ENCODE measurements at regions not wholly inside any gene's neighbourhood (a gene's known extent, or its start where the extent isn't known, plus 50 kb on each side); places are given as distances from the start of the nearest gene placed in this dataset.

DNA sequence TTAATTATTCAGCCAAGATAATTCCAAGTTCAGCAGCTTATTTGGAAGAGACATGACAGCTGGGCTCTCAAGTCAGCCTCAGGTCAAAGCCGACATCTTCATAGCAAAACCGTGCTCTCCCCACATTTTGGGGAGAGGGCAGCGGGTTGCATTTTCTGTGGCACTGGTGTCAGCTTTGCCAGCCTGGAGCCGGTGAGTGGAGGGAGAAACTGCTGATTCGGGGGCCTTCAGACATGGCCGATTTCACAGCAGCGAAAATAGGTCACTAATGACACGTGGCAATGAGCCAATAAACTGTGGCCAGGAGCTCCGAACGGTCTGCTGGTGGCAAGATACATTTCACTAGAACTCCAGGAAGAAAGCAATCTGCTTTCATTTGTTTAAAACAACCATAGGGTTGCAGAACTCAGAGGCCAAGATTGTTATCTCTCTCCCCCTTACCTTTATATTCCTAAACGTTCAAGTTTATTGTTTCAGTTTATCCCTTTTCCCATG, 173.2 kb downstream of the CAND1 start:
- Histone ChIP-seq H3K79me2 (ENCODE audit: control insufficient read depth, insufficient read depth, low read length) (no peaks in the 10 kb centered on the region), H2AK5ac (ENCODE audit: low read length) (no peak overlapping the region), H3K27me3 (ENCODE audit: insufficient read depth, low read length, poor library complexity) (no peaks in the 10 kb centered on the region), H3K4me1 (ENCODE audit: control insufficient read depth, low read depth, low read length) (peaks cover 3% of the 10 kb centered on the region), H3K36me3 (ENCODE audit: control insufficient read depth, insufficient read depth, low read length) (no peaks in the 10 kb centered on the region), H2BK5ac (ENCODE audit: low read length) (no peak overlapping the region), H3K79me1 (ENCODE audit: low read length) (no peaks in the 10 kb centered on the region), H3K4me3 (ENCODE audit: low read length) (no peak overlapping the region), H3K4me2 (ENCODE audit: low read length) (no peak overlapping the region), H3K23ac (ENCODE audit: low read length) (no peak overlapping the region), H3K9ac (ENCODE audit: low read length) (no peak overlapping the region), H2BK15ac (replicated peaks; ENCODE audit: low read depth) (no peak overlapping the region), H3K18ac (ENCODE audit: low read length) (no peak overlapping the region), H3K56ac (ENCODE audit: low read length) (peak overlapping the region; percentile 26), H3K27ac (ENCODE audit: low read depth, low read length) (no peak overlapping the region), H2BK120ac (ENCODE audit: low read depth, low read length) (no peak overlapping the region), H4K8ac (ENCODE audit: low read depth, low read length) (no peak overlapping the region), H4K5ac (ENCODE audit: low read length) (no peak overlapping the region), H3K4ac (ENCODE audit: low read depth, low read length) (no peak overlapping the region)
- WGBS (ENCODE audit: extremely low coverage, insufficient coverage, low lambda C conversion rate) = no CpG with 5 or more reads among the region's 11 CpGs
- no peak for DNase-seq

DNA sequence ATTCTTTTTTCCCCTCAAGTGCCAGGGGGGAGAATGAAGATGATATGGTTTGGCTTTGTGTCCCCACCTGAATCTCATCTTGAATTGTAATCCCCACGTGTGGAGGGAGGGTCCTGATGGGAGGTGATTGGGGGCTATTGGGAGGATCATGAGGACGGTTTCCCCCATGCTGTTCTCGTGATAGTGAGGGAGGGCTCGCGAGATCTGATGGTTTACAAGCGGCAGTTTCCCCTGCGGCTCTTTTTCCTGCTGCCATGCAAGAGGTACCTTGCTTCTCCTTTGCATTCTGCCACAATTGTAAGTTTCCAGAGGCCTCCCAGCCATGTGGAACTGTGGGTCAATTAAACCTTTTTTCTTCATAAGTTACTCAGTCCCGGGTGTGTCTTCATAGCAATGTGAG, 173.7 kb downstream of the CAND1 start:
- H4K5ac ChIP-seq (ENCODE audit: low read length) = no peak overlapping the region

DNA sequence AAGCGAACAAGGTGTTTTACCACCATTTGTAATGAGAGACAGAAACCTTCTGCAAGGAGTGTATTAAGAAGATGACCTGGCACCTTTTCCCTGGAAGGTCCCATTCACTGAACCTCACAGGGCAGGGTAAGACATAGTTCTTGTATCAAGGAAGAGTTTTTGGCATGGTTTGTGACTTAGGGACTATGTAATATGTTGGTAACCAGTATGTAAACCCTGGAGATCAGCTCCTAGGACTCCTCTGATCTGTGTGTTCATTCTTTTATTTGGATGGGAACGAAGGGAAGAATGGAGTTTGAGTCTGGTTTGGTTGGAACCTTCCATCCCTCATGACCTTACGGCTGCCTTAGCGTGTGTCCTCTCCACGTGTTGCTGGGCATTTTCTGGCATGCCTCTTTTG, 175.4 kb downstream of the CAND1 start:
- DNase-seq = no peak
- no peak overlapping the region for H3K4me2 ChIP-seq (ENCODE audit: low read length)
- no peak overlapping the region for H3K23ac ChIP-seq (ENCODE audit: low read length)
- H2BK120ac ChIP-seq (ENCODE audit: low read depth, low read length) = no peak overlapping the region
- no peak overlapping the region for H3K4ac ChIP-seq (ENCODE audit: low read depth, low read length)
- no peak overlapping the region for H4K8ac ChIP-seq (ENCODE audit: low read depth, low read length)
- H3K27ac ChIP-seq (ENCODE audit: low read depth, low read length) = no peak overlapping the region
- peaks cover 3% of the 10 kb centered on the region for H3K4me1 ChIP-seq (ENCODE audit: control insufficient read depth, low read depth, low read length)
- no peaks in the 10 kb centered on the region for H3K27me3 ChIP-seq (ENCODE audit: insufficient read depth, low read length, poor library complexity)
- H2AK5ac ChIP-seq (ENCODE audit: low read length) = no peak overlapping the region
- H3K79me1 ChIP-seq (ENCODE audit: low read length) = no peaks in the 10 kb centered on the region
- no peaks in the 10 kb centered on the region for H3K36me3 ChIP-seq (ENCODE audit: control insufficient read depth, insufficient read depth, low read length)
- H3K79me2 ChIP-seq (ENCODE audit: control insufficient read depth, insufficient read depth, low read length) = no peaks in the 10 kb centered on the region
- H2BK5ac ChIP-seq (ENCODE audit: low read length) = no peak overlapping the region
- no peak overlapping the region for H3K18ac ChIP-seq (ENCODE audit: low read length)
- no peak overlapping the region for H3K4me3 ChIP-seq (ENCODE audit: low read length)
- WGBS (ENCODE audit: extremely low coverage, insufficient coverage, low lambda C conversion rate) = no CpG with 5 or more reads among the region's 5 CpGs
- H3K9ac ChIP-seq (ENCODE audit: low read length) = no peak overlapping the region
- no peak overlapping the region for H3K56ac ChIP-seq (ENCODE audit: low read length)
- H2BK15ac ChIP-seq (replicated peaks; ENCODE audit: low read depth) = no peak overlapping the region
- no peak overlapping the region for H4K5ac ChIP-seq (ENCODE audit: low read length)

More for the DNA sequence above, 173.7 kb downstream of the CAND1 start:
- Histone ChIP-seq H3K27ac (ENCODE audit: low read depth, low read length) (no peak overlapping the region), H3K79me2 (ENCODE audit: control insufficient read depth, insufficient read depth, low read length) (no peaks in the 10 kb centered on the region), H3K4me1 (ENCODE audit: control insufficient read depth, low read depth, low read length) (peaks cover 3% of the 10 kb centered on the region), H2BK5ac (ENCODE audit: low read length) (no peak overlapping the region), H3K79me1 (ENCODE audit: low read length) (no peaks in the 10 kb centered on the region), H3K9ac (ENCODE audit: low read length) (no peak overlapping the region), H2AK5ac (ENCODE audit: low read length) (no peak overlapping the region), H3K56ac (ENCODE audit: low read length) (no peak overlapping the region), H3K4ac (ENCODE audit: low read depth, low read length) (no peak overlapping the region), H2BK120ac (ENCODE audit: low read depth, low read length) (no peak overlapping the region), H2BK15ac (replicated peaks; ENCODE audit: low read depth) (no peak overlapping the region), H3K4me3 (ENCODE audit: low read length) (no peak overlapping the region), H3K18ac (ENCODE audit: low read length) (no peak overlapping the region), H3K27me3 (ENCODE audit: insufficient read depth, low read length, poor library complexity) (no peaks in the 10 kb centered on the region), H3K4me2 (ENCODE audit: low read length) (no peak overlapping the region), H3K36me3 (ENCODE audit: control insufficient read depth, insufficient read depth, low read length) (no peaks in the 10 kb centered on the region), H3K23ac (ENCODE audit: low read length) (no peak overlapping the region), H4K8ac (ENCODE audit: low read depth, low read length) (no peak overlapping the region)
- no CpG with 5 or more reads among the region's 8 CpGs for WGBS (ENCODE audit: extremely low coverage, insufficient coverage, low lambda C conversion rate)
- no peak for DNase-seq

- no peaks in the 10 kb centered on the region for H3K79me2 ChIP-seq (ENCODE audit: control insufficient read depth, insufficient read depth, low read length)
- H3K36me3 ChIP-seq (ENCODE audit: control insufficient read depth, insufficient read depth, low read length) = no peaks in the 10 kb centered on the region
- no peak overlapping the region for H3K9ac ChIP-seq (ENCODE audit: low read length)
- no peak overlapping the region for H3K23ac ChIP-seq (ENCODE audit: low read length)
- H3K18ac ChIP-seq (ENCODE audit: low read length) = no peak overlapping the region
- H3K4me1 ChIP-seq (ENCODE audit: control insufficient read depth, low read depth, low read length) = peaks cover 3% of the 10 kb centered on the region
- H3K56ac ChIP-seq (ENCODE audit: low read length) = no peak overlapping the region
- no peak overlapping the region for H2BK5ac ChIP-seq (ENCODE audit: low read length)
- no peak overlapping the region for H2BK120ac ChIP-seq (ENCODE audit: low read depth, low read length)
- H4K8ac ChIP-seq (ENCODE audit: low read depth, low read length) = no peak overlapping the region
- no peak overlapping the region for H2AK5ac ChIP-seq (ENCODE audit: low read length)
- no peaks in the 10 kb centered on the region for H3K79me1 ChIP-seq (ENCODE audit: low read length)
- H3K27ac ChIP-seq (ENCODE audit: low read depth, low read length) = no peak overlapping the region
- no peak overlapping the region for H3K4ac ChIP-seq (ENCODE audit: low read depth, low read length)
- no peak overlapping the region for H4K5ac ChIP-seq (ENCODE audit: low read length)
- no peak overlapping the region for H3K4me3 ChIP-seq (ENCODE audit: low read length)
- no peaks in the 10 kb centered on the region for H3K27me3 ChIP-seq (ENCODE audit: insufficient read depth, low read length, poor library complexity)
- H2BK15ac ChIP-seq (replicated peaks; ENCODE audit: low read depth) = no peak overlapping the region
- no peak overlapping the region for H3K4me2 ChIP-seq (ENCODE audit: low read length)
- no CpG with 5 or more reads among the region's 5 CpGs for WGBS (ENCODE audit: extremely low coverage, insufficient coverage, low lambda C conversion rate)
- no peak for DNase-seq
Measured at GRCh38 chr12:67446716-67447115, 177.6 kb downstream of the CAND1 start.

- H3K4me1 ChIP-seq (ENCODE audit: control insufficient read depth, low read depth, low read length) = peaks cover 2% of the 10 kb centered on the region
- no peaks in the 10 kb centered on the region for H3K27me3 ChIP-seq (ENCODE audit: insufficient read depth, low read length, poor library complexity)
- H3K23ac ChIP-seq (ENCODE audit: low read length) = no peak overlapping the region
- no peak overlapping the region for H3K9ac ChIP-seq (ENCODE audit: low read length)
- H3K36me3 ChIP-seq (ENCODE audit: control insufficient read depth, insufficient read depth, low read length) = no peaks in the 10 kb centered on the region
- no peaks in the 10 kb centered on the region for H3K79me2 ChIP-seq (ENCODE audit: control insufficient read depth, insufficient read depth, low read length)
- H3K79me1 ChIP-seq (ENCODE audit: low read length) = no peaks in the 10 kb centered on the region
- H3K4ac ChIP-seq (ENCODE audit: low read depth, low read length) = no peak overlapping the region
- DNase-seq = no peak
- no peak overlapping the region for H4K8ac ChIP-seq (ENCODE audit: low read depth, low read length)
- no peak overlapping the region for H2BK15ac ChIP-seq (replicated peaks; ENCODE audit: low read depth)
- H3K4me2 ChIP-seq (ENCODE audit: low read length) = no peak overlapping the region
- H3K4me3 ChIP-seq (ENCODE audit: low read length) = no peak overlapping the region
- H3K27ac ChIP-seq (ENCODE audit: low read depth, low read length) = no peak overlapping the region
- H2AK5ac ChIP-seq (ENCODE audit: low read length) = no peak overlapping the region
- no peak overlapping the region for H3K18ac ChIP-seq (ENCODE audit: low read length)
- H2BK120ac ChIP-seq (ENCODE audit: low read depth, low read length) = no peak overlapping the region
- no peak overlapping the region for H3K56ac ChIP-seq (ENCODE audit: low read length)
- no peak overlapping the region for H2BK5ac ChIP-seq (ENCODE audit: low read length)
- no peak overlapping the region for H4K5ac ChIP-seq (ENCODE audit: low read length)
Measured at GRCh38 chr12:67447180-67447579, 178.0 kb downstream of the CAND1 start.

DNA sequence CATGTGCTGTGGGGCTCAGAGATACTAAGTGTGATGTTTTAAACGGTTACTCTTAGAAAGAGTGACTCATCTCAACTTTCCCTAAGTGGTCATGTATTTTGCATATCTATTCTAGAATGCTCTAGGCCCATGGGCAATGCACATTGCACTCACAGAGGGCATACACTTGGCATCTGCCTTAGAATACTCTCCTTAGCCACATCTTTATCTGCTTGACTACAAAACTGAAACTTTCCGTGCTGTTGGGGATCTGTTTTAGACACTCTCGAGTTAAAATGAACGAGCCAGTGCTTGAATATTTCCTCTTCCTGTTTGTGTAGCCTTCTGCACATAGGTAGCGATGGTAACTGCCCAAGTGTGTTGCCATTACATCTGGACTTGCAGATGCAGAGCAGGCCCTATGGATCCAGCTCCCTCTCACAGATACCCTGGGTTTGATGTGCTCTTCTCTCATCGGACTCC, 180.5 kb downstream of the CAND1 start:
- Histone ChIP-seq H3K23ac (ENCODE audit: low read length) (no peak overlapping the region), H2BK15ac (replicated peaks; ENCODE audit: low read depth) (no peak overlapping the region), H3K79me2 (ENCODE audit: control insufficient read depth, insufficient read depth, low read length) (no peaks in the 10 kb centered on the region), H3K27ac (ENCODE audit: low read depth, low read length) (no peak overlapping the region), H2BK5ac (ENCODE audit: low read length) (no peak overlapping the region), H3K4ac (ENCODE audit: low read depth, low read length) (no peak overlapping the region), H3K4me3 (ENCODE audit: low read length) (no peak overlapping the region), H4K8ac (ENCODE audit: low read depth, low read length) (no peak overlapping the region), H3K18ac (ENCODE audit: low read length) (no peak overlapping the region), H2AK5ac (ENCODE audit: low read length) (no peak overlapping the region), H3K4me2 (ENCODE audit: low read length) (no peak overlapping the region), H4K5ac (ENCODE audit: low read length) (no peak overlapping the region), H3K79me1 (ENCODE audit: low read length) (no peaks in the 10 kb centered on the region), H3K56ac (ENCODE audit: low read length) (no peak overlapping the region), H2BK120ac (ENCODE audit: low read depth, low read length) (no peak overlapping the region), H3K36me3 (ENCODE audit: control insufficient read depth, insufficient read depth, low read length) (no peaks in the 10 kb centered on the region), H3K9ac (ENCODE audit: low read length) (no peak overlapping the region), H3K27me3 (ENCODE audit: insufficient read depth, low read length, poor library complexity) (no peaks in the 10 kb centered on the region), H3K4me1 (ENCODE audit: control insufficient read depth, low read depth, low read length) (no peaks in the 10 kb centered on the region)
- no peak for DNase-seq
- no CpG with 5 or more reads among the region's 6 CpGs for WGBS (ENCODE audit: extremely low coverage, insufficient coverage, low lambda C conversion rate)

Measured in mesendoderm (in vitro differentiated cells).